GM19463 (cell line): ENCODE measurements at regions not wholly inside any gene's neighbourhood (a gene's known extent, or its start where the extent isn't known, plus 50 kb on each side); places are given as distances from the start of the nearest gene placed in this dataset.
A peak's percentile ranks its signal among the peaks of the same experiment; 100 is the strongest.

Experiments
- ATAC-seq: cut with Tn5 transposase; IDR thresholded peaks from one replicate; pipeline ENCODE4 v1.9.1; 2021; ENCODE audit warnings: mild to moderate bottlenecking, moderate library complexity; ENCODE audit not compliant: unreplicated experiment

GRCh38 chr3:177992993-177993970, 543.0 kb upstream of the KCNMB2 start:
- no peak for ATAC-seq

- no peak for ATAC-seq
Measured at GRCh38 chr3:177994976-177995375, 541.3 kb upstream of the KCNMB2 start.

- ATAC-seq, result no peak
Measured at GRCh38 chr3:177995381-177996085, 540.7 kb upstream of the KCNMB2 start.

GRCh38 chr3:178001670-178002101, 534.5 kb upstream of the KCNMB2 start:
- peak; percentile 79 for ATAC-seq

GRCh38 chr3:178002113-178002512, 534.1 kb upstream of the KCNMB2 start:
- no peak for ATAC-seq

GRCh38 chr3:178003756-178004155, 532.5 kb upstream of the KCNMB2 start:
- no peak for ATAC-seq

- ATAC-seq, result no peak
Measured at GRCh38 chr3:178005961-178006360, 530.3 kb upstream of the KCNMB2 start.

GRCh38 chr3:178010306-178010705, 525.9 kb upstream of the KCNMB2 start:
- ATAC-seq, result no peak

- ATAC-seq, result no peak
Measured at GRCh38 chr3:178019645-178020044, 516.6 kb upstream of the KCNMB2 start.

- no peak for ATAC-seq
Measured at GRCh38 chr3:178022599-178022998, 513.6 kb upstream of the KCNMB2 start.

GRCh38 chr3:178028933-178029332, 507.3 kb upstream of the KCNMB2 start:
- ATAC-seq, result no peak

GRCh38 chr3:178036451-178037144, 499.6 kb upstream of the KCNMB2 start:
- no peak for ATAC-seq

- no peak for ATAC-seq
Measured at GRCh38 chr3:178041931-178042330, 494.3 kb upstream of the KCNMB2 start.

- no peak for ATAC-seq
Measured at GRCh38 chr3:178042376-178042775, 493.9 kb upstream of the KCNMB2 start.

GRCh38 chr3:178043084-178043483, 493.2 kb upstream of the KCNMB2 start:
- no peak for ATAC-seq

GRCh38 chr3:178044320-178044719, 491.9 kb upstream of the KCNMB2 start:
- ATAC-seq, result no peak

- no peak for ATAC-seq
Measured at GRCh38 chr3:178047496-178047895, 488.7 kb upstream of the KCNMB2 start.

- no peak for ATAC-seq
Measured at GRCh38 chr3:178048768-178049167, 487.5 kb upstream of the KCNMB2 start.

- no peak for ATAC-seq
Measured at GRCh38 chr3:178054471-178054870, 481.8 kb upstream of the KCNMB2 start.

- ATAC-seq, result no peak
Measured at GRCh38 chr3:178055939-178056338, 480.3 kb upstream of the KCNMB2 start.

GRCh38 chr3:178056868-178057267, 479.4 kb upstream of the KCNMB2 start:
- ATAC-seq, result no peak
